GM12874 (cell line): ENCODE measurements at regions not wholly inside any gene's neighbourhood (a gene's known extent, or its start where the extent isn't known, plus 50 kb on each side); places are given as distances from the start of the nearest gene placed in this dataset.

Experiments
- CTCF ChIP-seq: IDR thresholded peaks from 2 replicates; pipeline ENCODE4 v1.5.1; 2011; ENCODE audit warnings: low read depth, mild to moderate bottlenecking, control low read depth, low read length, moderate library complexity; ENCODE audit not compliant: insufficient read depth

DNA sequence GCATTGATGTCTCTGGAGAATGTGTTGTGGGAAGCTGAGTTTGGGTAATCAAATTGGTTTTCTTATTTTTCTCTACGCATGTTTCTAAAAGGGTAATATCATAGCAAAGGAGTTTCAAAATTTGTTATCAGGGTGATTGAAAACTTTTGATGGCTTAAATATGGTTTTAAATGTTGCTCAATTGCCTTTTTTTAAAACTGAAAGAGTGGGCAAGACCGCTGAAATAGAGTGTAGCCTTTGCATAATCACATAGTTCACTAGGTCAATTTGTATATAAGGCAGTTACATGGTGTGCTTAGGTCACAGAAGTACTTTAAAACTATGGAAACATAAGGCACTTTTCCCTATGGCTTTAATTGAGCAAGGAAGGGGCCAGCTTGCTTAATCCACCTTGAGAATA, 167.4 kb downstream of the SNAPC1 start:
- TF ChIP-seq CTCF = no peak

- TF ChIP-seq CTCF = no peak
Observed at GRCh38 chr14:61930101-61930857, 168.1 kb downstream of the SNAPC1 start.

DNA sequence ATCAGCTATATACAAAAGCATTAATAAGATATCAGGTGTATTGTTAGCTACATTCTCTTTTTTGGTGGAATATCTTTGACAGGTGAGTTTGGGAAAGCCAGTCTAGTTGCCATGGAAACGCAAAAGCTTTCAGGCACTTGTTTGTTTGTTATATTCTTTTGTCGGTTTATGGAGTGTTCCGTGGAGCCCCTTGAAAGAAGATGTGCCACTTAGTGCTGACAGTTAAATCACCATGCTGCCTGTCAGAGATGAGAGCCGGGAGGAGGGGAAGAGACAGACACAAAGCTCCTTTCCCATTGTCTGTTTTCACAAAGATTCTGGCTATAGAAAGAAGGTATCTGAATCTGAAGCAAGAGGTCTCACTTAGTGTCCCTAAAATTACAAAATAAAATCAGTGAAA, 170.8 kb downstream of the SNAPC1 start:
- no peak for TF ChIP-seq CTCF

- no peak for TF ChIP-seq CTCF
Observed at GRCh38 chr14:61934385-61934784, 172.2 kb downstream of the SNAPC1 start.

DNA sequence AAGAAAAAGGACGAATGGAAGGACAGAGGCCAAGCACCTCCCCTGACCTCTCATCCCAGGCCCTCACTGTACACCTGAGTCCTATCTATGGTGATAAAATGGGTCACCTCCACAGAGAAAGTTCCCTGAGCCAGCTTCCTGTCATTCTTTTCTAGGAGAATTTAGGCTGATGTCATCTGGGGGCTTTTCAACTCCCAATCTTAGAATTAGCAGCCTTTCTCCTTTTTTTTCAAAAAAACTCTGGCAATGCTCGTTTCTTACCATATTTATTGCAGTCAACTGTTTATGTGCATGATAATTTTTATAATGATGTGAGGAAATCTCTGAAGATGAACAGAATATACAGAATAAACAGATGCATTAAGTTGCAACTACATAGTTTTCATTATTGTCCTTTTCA, 177.6 kb downstream of the SNAPC1 start:
- no peak for TF ChIP-seq CTCF

GRCh38 chr14:61940666-61941420, 178.6 kb downstream of the SNAPC1 start:
- no peak for TF ChIP-seq CTCF

DNA sequence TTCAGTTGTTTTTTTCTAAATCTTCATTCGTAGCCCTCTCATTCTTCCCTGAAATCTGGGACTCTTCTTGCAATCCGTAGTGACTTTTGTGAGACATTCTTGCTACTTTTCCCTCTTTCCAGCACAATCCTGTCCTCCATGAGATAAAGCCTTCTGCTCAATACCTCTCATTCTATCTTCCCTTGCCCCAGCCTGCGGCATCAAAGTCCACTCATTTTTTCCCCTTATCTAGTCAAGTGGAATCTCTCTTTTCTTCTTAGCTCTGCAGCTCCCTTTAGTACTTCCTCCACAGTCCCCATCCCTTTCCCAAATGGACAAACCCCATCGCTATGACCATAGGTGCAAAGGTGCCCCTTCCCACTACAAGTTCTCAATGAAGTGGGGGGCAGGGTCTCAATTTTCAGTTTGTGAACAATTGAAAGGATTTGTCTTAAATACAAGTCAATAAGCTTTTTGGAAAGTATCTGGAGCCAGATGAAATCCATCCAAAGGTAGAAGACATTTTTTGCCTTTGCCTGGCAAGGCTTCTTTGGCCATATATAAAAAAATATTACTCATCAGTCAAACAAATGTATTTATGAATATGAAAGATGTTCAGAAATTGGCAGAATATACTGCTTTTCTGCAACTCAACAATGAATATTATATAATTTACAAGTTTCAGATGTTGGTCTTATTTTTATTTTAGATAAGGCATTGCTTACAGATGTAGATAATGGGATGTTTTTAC, 179.4 kb downstream of the SNAPC1 start:
- no peak for TF ChIP-seq CTCF
